Trophoblast cell (in vitro differentiated cells and primary cell): ENCODE measurements at regions not wholly inside any gene's neighbourhood (a gene's known extent, or its start where the extent isn't known, plus 50 kb on each side); places are given as distances from the start of the nearest gene placed in this dataset.
A peak's percentile ranks its signal among the peaks of the same experiment; 100 is the strongest.
"Not testable (repeated sequence)": the region's sequence is repeated elsewhere in the genome, so short reads cannot be mapped to it uniquely, and the experiment has no call there.

Experiments used
- DNase-seq, 2 donors: peaks; one replicate each; pipeline ENCODE4 v3.0.0-alpha.2; 2016
- H2AFZ ChIP-seq: 2 replicates; pipeline ENCODE4 v1.6.1; 2013; ENCODE audit warnings: low read length, moderate library complexity, mild to moderate bottlenecking; ENCODE audit not compliant: insufficient read depth, poor library complexity
- H2AK5ac ChIP-seq: 2 replicates; pipeline ENCODE4 v1.6.1; 2013; ENCODE audit warnings: mild to moderate bottlenecking, low read length
- H2BK120ac ChIP-seq: 2 replicates; pipeline ENCODE4 v1.6.1; 2013; ENCODE audit warnings: low read length, mild to moderate bottlenecking, moderate library complexity; ENCODE audit not compliant: insufficient read depth, poor library complexity
- H2BK12ac ChIP-seq: 2 replicates; pipeline ENCODE4 v1.6.1; 2013; ENCODE audit warnings: mild to moderate bottlenecking, low read length, moderate library complexity
- H2BK5ac ChIP-seq: 2 replicates; pipeline ENCODE4 v1.6.1; 2013; ENCODE audit warnings: low read length, low read depth, moderate library complexity, mild to moderate bottlenecking; ENCODE audit not compliant: poor library complexity
- H3K14ac ChIP-seq: 2 replicates; pipeline ENCODE4 v1.6.1; 2013; ENCODE audit warnings: mild to moderate bottlenecking, low read length
- H3K18ac ChIP-seq: 2 replicates; pipeline ENCODE4 v1.6.1; 2013; ENCODE audit warnings: mild to moderate bottlenecking, low read length
- H3K23ac ChIP-seq: 2 replicates; pipeline ENCODE4 v1.6.1; 2013; ENCODE audit warnings: low read length
- H3K27ac ChIP-seq: 2 replicates; pipeline ENCODE4 v1.5.1; 2013; ENCODE audit warnings: low read depth, mild to moderate bottlenecking, inconsistent platforms, low read length, moderate library complexity
- H3K27me3 ChIP-seq: 2 replicates; pipeline ENCODE4 v1.6.1; 2013; ENCODE audit warnings: inconsistent platforms, mild to moderate bottlenecking, low read length, moderate library complexity; ENCODE audit not compliant: insufficient read depth
- H3K36me3 ChIP-seq, 2 experiments: 1 replicate in 1 of 2; 2 replicates in 1 of 2; pipeline ENCODE4 v1.6.1; 2013; ENCODE audit warnings: low read length in 2 of 2, mild to moderate bottlenecking in 2 of 2, moderate library complexity in 1 of 2; ENCODE audit not compliant: insufficient read depth in 2 of 2, control insufficient read depth in 1 of 2
- H3K4ac ChIP-seq: 2 replicates; pipeline ENCODE4 v1.6.1; 2013; ENCODE audit warnings: low read depth, mild to moderate bottlenecking, low read length, moderate library complexity
- H3K4me1 ChIP-seq, 2 experiments: 1 replicate in 1 of 2; 2 replicates in 1 of 2; pipeline ENCODE4 v1.6.1; 2013; ENCODE audit warnings: low read length in 2 of 2, mild to moderate bottlenecking in 2 of 2, moderate library complexity in 1 of 2; ENCODE audit not compliant: insufficient read depth in 2 of 2, control insufficient read depth in 1 of 2
- H3K4me2 ChIP-seq: 2 replicates; pipeline ENCODE4 v1.6.1; 2013; ENCODE audit warnings: inconsistent platforms, mild to moderate bottlenecking, low read length, moderate library complexity
- H3K4me3 ChIP-seq: 2 replicates; pipeline ENCODE4 v1.5.1; 2013; ENCODE audit warnings: mild to moderate bottlenecking, low read depth, low read length, inconsistent platforms
- H3K79me1 ChIP-seq: one replicate; pipeline ENCODE4 v1.6.1; 2013; ENCODE audit warnings: low read length
- H3K79me2 ChIP-seq: 2 replicates; pipeline ENCODE4 v1.6.1; 2013; ENCODE audit warnings: low read length, mild to moderate bottlenecking; ENCODE audit not compliant: control insufficient read depth, insufficient read depth, poor library complexity
- H3K9ac ChIP-seq: 2 replicates; pipeline ENCODE4 v1.6.1; 2013; ENCODE audit warnings: mild to moderate bottlenecking, low read length
- H3K9me3 ChIP-seq: 2 replicates; pipeline ENCODE4 v1.6.1; 2013; ENCODE audit warnings: low read depth, mild to moderate bottlenecking, control low read depth, inconsistent platforms, low read length; ENCODE audit not compliant: insufficient read depth
- H4K12ac ChIP-seq: 2 replicates; pipeline ENCODE4 v1.6.1; 2013; ENCODE audit warnings: low read depth, mild to moderate bottlenecking, low read length, moderate library complexity
- H4K8ac ChIP-seq: 2 replicates; pipeline ENCODE4 v1.6.1; 2013; ENCODE audit warnings: low read depth, mild to moderate bottlenecking, low read length, moderate library complexity
- H4K91ac ChIP-seq: one replicate; pipeline ENCODE4 v1.6.1; 2013; ENCODE audit warnings: low read depth, mild to moderate bottlenecking, low read length, moderate library complexity
- WGBS: extraction: QIAGEN DNeasy Blood & Tissue Kit; methylation state at CpG from one replicate; pipeline ENCODE4 v1.1.7; 2013; ENCODE audit warnings: missing lambda C conversion rate; ENCODE audit not compliant: insufficient read length, insufficient coverage; ENCODE audit errors: extremely low coverage; 5-methylcytosine and 5-hydroxymethylcytosine counted together

DNA sequence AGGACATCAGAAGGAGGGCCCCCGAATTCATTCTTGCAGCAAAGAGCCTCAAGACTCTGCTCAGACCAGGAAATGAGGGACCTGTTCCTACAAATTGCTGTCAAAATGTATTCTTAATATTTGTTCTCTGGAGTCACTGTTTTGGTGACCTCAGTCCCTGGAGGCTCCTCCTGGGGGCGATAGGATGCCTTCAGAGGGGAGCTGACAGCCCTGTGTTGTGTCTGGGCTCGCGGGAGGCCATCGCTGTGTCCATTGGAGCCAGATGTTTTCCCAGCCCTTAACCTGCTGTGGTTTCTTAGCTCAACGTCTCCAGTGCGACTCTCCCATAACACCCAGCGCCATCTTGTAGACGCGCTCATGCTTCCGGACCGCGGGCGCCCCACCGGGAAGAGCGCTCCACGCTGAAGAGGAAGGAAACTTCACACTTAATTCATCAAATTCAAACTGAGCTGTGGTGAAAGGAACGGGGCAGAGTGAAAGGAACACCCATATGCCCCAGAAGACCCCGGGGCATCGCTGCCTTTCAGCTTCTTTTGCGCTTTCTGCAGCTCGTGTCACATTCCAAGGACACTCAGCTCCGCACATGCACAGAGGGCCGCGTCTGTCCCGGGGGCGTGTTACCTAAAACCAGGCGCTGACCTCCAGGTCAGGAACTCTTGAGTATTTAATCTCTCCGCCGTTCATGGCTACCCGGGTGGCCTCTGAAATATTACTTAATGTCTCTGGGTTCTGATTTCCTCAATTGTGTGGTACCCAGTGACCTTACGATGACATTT lies 112.3 kb upstream of the GDNF start:
- H2BK12ac ChIP-seq = no peak overlapping the region
- no peak overlapping the region for H3K4me2 ChIP-seq
- no CpG with 5 or more reads among the region's 32 CpGs for WGBS
- no peak overlapping the region for H2BK5ac ChIP-seq
- H3K4me1 ChIP-seq = peaks cover 4 to 6% of the 10 kb centered on the region in 2 experiments
- H2BK120ac ChIP-seq = no peak overlapping the region
- no peaks in the 10 kb centered on the region for H3K27me3 ChIP-seq
- no peak overlapping the region for H4K91ac ChIP-seq
- no peak overlapping the region for H4K12ac ChIP-seq
- H3K9ac ChIP-seq = no peak overlapping the region
- H2AK5ac ChIP-seq = no peak overlapping the region
- H3K4ac ChIP-seq = no peak overlapping the region
- no peaks in the 10 kb centered on the region for H3K79me1 ChIP-seq
- no peak overlapping the region for H2AFZ ChIP-seq
- H3K9me3 ChIP-seq = no peaks in the 10 kb centered on the region
- no peak overlapping the region for H3K4me3 ChIP-seq
- H3K27ac ChIP-seq = no peak overlapping the region
- no peaks in the 10 kb centered on the region for H3K79me2 ChIP-seq
- H4K8ac ChIP-seq = no peak overlapping the region
- H3K23ac ChIP-seq = no peak overlapping the region
- H3K14ac ChIP-seq = no peak overlapping the region
- H3K36me3 ChIP-seq = no peaks in the 10 kb centered on the region
- peak in 1 of 2 donors; percentile 34 for DNase-seq
- no peak overlapping the region for H3K18ac ChIP-seq

DNA sequence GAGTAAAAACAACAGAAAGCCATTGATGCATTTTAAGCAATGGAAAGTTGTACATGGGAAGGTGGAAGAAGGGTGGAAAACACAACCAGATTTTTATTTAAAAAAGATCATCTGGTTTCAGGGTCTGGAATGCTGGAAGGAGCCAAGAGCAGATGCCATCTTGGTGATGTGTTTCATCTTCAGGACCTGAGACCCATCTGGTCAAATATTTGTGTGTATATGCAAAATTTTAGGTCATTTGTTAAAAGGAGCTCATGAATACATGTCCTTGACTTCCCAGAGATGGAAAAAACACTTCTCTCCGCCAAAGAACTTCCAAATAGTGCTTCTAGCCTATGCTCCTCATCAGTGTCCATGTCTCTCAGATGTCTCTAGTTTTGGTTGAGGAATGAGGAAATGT lies 110.6 kb upstream of the GDNF start:
- no peaks in the 10 kb centered on the region for H3K79me1 ChIP-seq
- no peaks in the 10 kb centered on the region for H3K27me3 ChIP-seq
- H3K36me3 ChIP-seq = no peaks in the 10 kb centered on the region
- H3K4ac ChIP-seq = no peak overlapping the region
- no peak overlapping the region for H2AK5ac ChIP-seq
- H3K14ac ChIP-seq = no peak overlapping the region
- H2BK120ac ChIP-seq = no peak overlapping the region
- no peak overlapping the region for H2BK5ac ChIP-seq
- no peak overlapping the region for H2BK12ac ChIP-seq
- H3K9me3 ChIP-seq = no peaks in the 10 kb centered on the region
- peaks cover 4 to 6% of the 10 kb centered on the region in 2 experiments for H3K4me1 ChIP-seq
- no peaks in the 10 kb centered on the region for H3K79me2 ChIP-seq
- H3K23ac ChIP-seq = no peak overlapping the region
- no peak overlapping the region for H3K27ac ChIP-seq
- no peak overlapping the region for H4K12ac ChIP-seq
- no peak overlapping the region for H3K4me3 ChIP-seq
- WGBS = no CpG with 5 or more reads among the region's 1 CpG
- H2AFZ ChIP-seq = no peak overlapping the region
- no peak overlapping the region for H3K4me2 ChIP-seq
- no peak overlapping the region for H4K8ac ChIP-seq
- no peak overlapping the region for H3K9ac ChIP-seq
- no peak for DNase-seq
- no peak overlapping the region for H3K18ac ChIP-seq
- no peak overlapping the region for H4K91ac ChIP-seq

DNA sequence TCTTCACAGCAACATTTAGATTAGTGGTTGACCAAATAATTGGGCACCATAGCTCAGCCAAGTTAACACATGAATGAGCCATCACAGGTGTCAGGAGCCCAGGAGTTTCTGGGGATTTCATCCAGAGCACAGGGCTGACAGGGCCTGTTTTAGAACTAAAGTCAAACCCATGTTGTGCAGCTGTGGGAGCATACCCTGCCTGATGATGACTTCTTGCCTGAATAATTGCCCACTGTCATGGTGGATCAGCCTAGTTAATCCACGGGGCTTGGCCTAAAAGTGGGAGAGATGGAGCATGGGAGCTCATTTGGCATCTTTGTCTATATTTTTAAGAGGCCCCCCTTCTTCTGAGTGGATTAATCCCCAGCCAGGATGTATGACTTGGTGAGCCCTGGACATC lies 105.6 kb upstream of the GDNF start:
- WGBS = no CpG with 5 or more reads among the region's 1 CpG

DNA sequence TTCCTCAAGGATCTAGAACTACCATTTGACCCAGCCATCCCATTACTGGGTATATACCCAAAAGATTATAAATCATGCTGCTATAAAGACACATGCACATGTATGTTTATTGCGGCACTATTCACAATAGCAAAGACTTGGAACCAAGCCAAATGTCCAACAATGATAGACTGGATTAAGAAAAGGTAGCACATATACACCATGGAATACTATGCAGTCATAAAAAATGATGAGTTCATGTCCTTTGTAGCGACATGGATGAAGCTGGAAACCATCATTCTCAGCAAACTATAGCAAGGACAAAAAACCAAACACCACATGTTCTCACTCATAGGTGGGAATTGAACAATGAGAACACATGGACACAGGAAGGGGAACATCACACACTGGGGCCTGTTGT lies 103.3 kb upstream of the GDNF start:
- not testable (repeated sequence) for H2BK12ac ChIP-seq, H3K14ac ChIP-seq, H4K8ac ChIP-seq, H3K18ac ChIP-seq, H3K4ac ChIP-seq, H2AK5ac ChIP-seq, H3K4me2 ChIP-seq, H3K23ac ChIP-seq, H2BK5ac ChIP-seq, H2BK120ac ChIP-seq, H3K9ac ChIP-seq, H3K4me1 ChIP-seq, H3K27me3 ChIP-seq, H4K12ac ChIP-seq, H3K9me3 ChIP-seq, DNase-seq, H3K36me3 ChIP-seq, H3K79me2 ChIP-seq, H3K79me1 ChIP-seq, H3K4me3 ChIP-seq, H4K91ac ChIP-seq, H2AFZ ChIP-seq, H3K27ac ChIP-seq
- no CpG with 5 or more reads among the region's 2 CpGs for WGBS

More for the DNA sequence above, 105.6 kb upstream of the GDNF start:
- Histone ChIP-seq H2BK12ac (no peak overlapping the region), H3K27ac (no peak overlapping the region), H3K9me3 (no peaks in the 10 kb centered on the region), H2BK5ac (no peak overlapping the region), H3K79me1 (no peaks in the 10 kb centered on the region), H3K9ac (no peak overlapping the region), H3K79me2 (no peaks in the 10 kb centered on the region), H2BK120ac (no peak overlapping the region), H4K12ac (no peak overlapping the region), H3K4me1 (no peaks in the 10 kb centered on the region), H3K14ac (no peak overlapping the region), H3K4me2 (no peak overlapping the region), H4K8ac (no peak overlapping the region), H3K4ac (no peak overlapping the region), H3K4me3 (no peak overlapping the region), H2AK5ac (no peak overlapping the region), H2AFZ (no peak overlapping the region), H3K23ac (no peak overlapping the region), H3K18ac (no peak overlapping the region), H3K27me3 (no peaks in the 10 kb centered on the region), H3K36me3 (no peaks in the 10 kb centered on the region), H4K91ac (no peak overlapping the region)
- no peak for DNase-seq
